Activated CD8-positive, alpha-beta T cell treated with anti-CD3 and anti-CD28 coated beads, Interleukin-2, amount 10 ng/mL, durations not matched to agents 7 days and 5 days (primary cell): ENCODE measurements at regions not wholly inside any gene's neighbourhood (a gene's known extent, or its start where the extent isn't known, plus 50 kb on each side); places are given as distances from the start of the nearest gene placed in this dataset.

ENCODE experiments used
- ATAC-seq: fragments of 150-1000 bp; cut with Tn5 transposase; one replicate; pipeline ENCODE4 v1.10.0; 2021; ENCODE audit warnings: moderate library complexity
- CTCF ChIA-PET: fragments of 350-600 bp; sonication (Branson Sonifier 250); formaldehyde crosslinking; loops from one replicate; lab custom pipeline; 2021; ENCODE audit warnings: antibody characterized with exemption; lab: Charles Lee
- POLR2A ChIA-PET: fragments of 350-600 bp; sonication (Branson Sonifier 250); formaldehyde crosslinking; loops from one replicate; lab custom pipeline; 2021; ENCODE audit warnings: antibody characterized with exemption; lab: Charles Lee
- DNase-seq: peaks from one replicate; pipeline ENCODE4 v3.0.0-alpha.2; 2020
- H3K27ac Mint-ChIP-seq: one replicate; pipeline ENCODE4 v1.8.0; 2021; ENCODE audit warnings: mild to moderate bottlenecking, mixed read lengths
- H3K27me3 Mint-ChIP-seq: one replicate; pipeline ENCODE4 v1.8.0; 2021; ENCODE audit warnings: low read depth, mixed read lengths
- H3K36me3 Mint-ChIP-seq: one replicate; pipeline ENCODE4 v1.8.0; 2021; ENCODE audit warnings: low read depth, mixed read lengths
- H3K4me1 Mint-ChIP-seq: one replicate; pipeline ENCODE4 v1.8.0; 2021; ENCODE audit warnings: low read depth, mixed read lengths
- H3K4me3 Mint-ChIP-seq: one replicate; pipeline ENCODE4 v1.8.0; 2021; ENCODE audit warnings: mild to moderate bottlenecking, mixed read lengths
- H3K9me3 Mint-ChIP-seq: one replicate; pipeline ENCODE4 v1.8.0; 2022; ENCODE audit warnings: mixed read lengths; ENCODE audit not compliant: insufficient read depth

- CTCF ChIA-PET, result no interaction called here
- H3K36me3 Mint-ChIP-seq, result no peaks in the 10 kb centered on the region
- DNase-seq, result no peak
- H3K4me3 Mint-ChIP-seq, result no peak overlapping the region
- no peaks in the 10 kb centered on the region for H3K4me1 Mint-ChIP-seq
- no peaks in the 10 kb centered on the region for H3K27me3 Mint-ChIP-seq
- H3K9me3 Mint-ChIP-seq, result peaks cover 4% of the 10 kb centered on the region
- no peak overlapping the region for H3K27ac Mint-ChIP-seq
- no peak for ATAC-seq
- POLR2A ChIA-PET, result no interaction called here
Measured at GRCh38 chr6:81446509-81446908, 306.0 kb downstream of the TENT5A start.

GRCh38 chr6:81439417-81439816, 313.1 kb downstream of the TENT5A start:
- H3K36me3 Mint-ChIP-seq, result no peaks in the 10 kb centered on the region
- no peak overlapping the region for H3K4me3 Mint-ChIP-seq
- H3K27ac Mint-ChIP-seq, result no peak overlapping the region
- POLR2A ChIA-PET, result no interaction called here
- no peaks in the 10 kb centered on the region for H3K27me3 Mint-ChIP-seq
- H3K4me1 Mint-ChIP-seq, result no peaks in the 10 kb centered on the region
- DNase-seq (no peak), ATAC-seq (no peak)
- CTCF ChIA-PET, result no interaction called here
- H3K9me3 Mint-ChIP-seq, result peaks cover 27% of the 10 kb centered on the region

- ChIA-PET CTCF (no interaction called here), POLR2A (no interaction called here)
- H3K4me3 Mint-ChIP-seq, result no peak overlapping the region
- no peaks in the 10 kb centered on the region for H3K36me3 Mint-ChIP-seq
- H3K27me3 Mint-ChIP-seq, result no peaks in the 10 kb centered on the region
- no peaks in the 10 kb centered on the region for H3K4me1 Mint-ChIP-seq
- ATAC-seq (no peak), DNase-seq (no peak)
- no peak overlapping the region for H3K27ac Mint-ChIP-seq
- H3K9me3 Mint-ChIP-seq, result peaks cover 27% of the 10 kb centered on the region
Measured at GRCh38 chr6:81436990-81437389, 315.5 kb downstream of the TENT5A start.

GRCh38 chr6:81413306-81413705, 339.2 kb downstream of the TENT5A start:
- no peaks in the 10 kb centered on the region for H3K36me3 Mint-ChIP-seq
- H3K9me3 Mint-ChIP-seq, result peaks cover 3% of the 10 kb centered on the region
- DNase-seq (no peak), ATAC-seq (no peak)
- POLR2A ChIA-PET, result no interaction called here
- H3K27ac Mint-ChIP-seq, result no peak overlapping the region
- no peaks in the 10 kb centered on the region for H3K27me3 Mint-ChIP-seq
- no peaks in the 10 kb centered on the region for H3K4me1 Mint-ChIP-seq
- H3K4me3 Mint-ChIP-seq, result no peak overlapping the region
- CTCF ChIA-PET, result no interaction called here

- no peaks in the 10 kb centered on the region for H3K4me1 Mint-ChIP-seq
- H3K27me3 Mint-ChIP-seq, result no peaks in the 10 kb centered on the region
- DNase-seq (no peak), ATAC-seq (no peak)
- no peak overlapping the region for H3K4me3 Mint-ChIP-seq
- H3K9me3 Mint-ChIP-seq, result peaks cover 4% of the 10 kb centered on the region
- H3K27ac Mint-ChIP-seq, result no peak overlapping the region
- CTCF ChIA-PET, result no interaction called here
- POLR2A ChIA-PET, result no interaction called here
- no peaks in the 10 kb centered on the region for H3K36me3 Mint-ChIP-seq
Measured at GRCh38 chr6:81401970-81402690, 350.4 kb downstream of the TENT5A start.

GRCh38 chr6:81396916-81397315, 355.6 kb downstream of the TENT5A start:
- Mint-ChIP-seq H3K4me3 (no peak overlapping the region), H3K9me3 (peaks cover 7% of the 10 kb centered on the region), H3K36me3 (no peaks in the 10 kb centered on the region), H3K27me3 (no peaks in the 10 kb centered on the region), H3K4me1 (no peaks in the 10 kb centered on the region), H3K27ac (no peak overlapping the region)
- ATAC-seq (no peak), DNase-seq (no peak)
- POLR2A ChIA-PET, result no interaction called here
- CTCF ChIA-PET, result no interaction called here

GRCh38 chr6:81387163-81387562, 365.3 kb downstream of the TENT5A start:
- ChIA-PET CTCF (no interaction called here), POLR2A (no interaction called here)
- Mint-ChIP-seq H3K27me3 (no peaks in the 10 kb centered on the region), H3K4me1 (no peaks in the 10 kb centered on the region), H3K27ac (no peak overlapping the region), H3K4me3 (no peak overlapping the region), H3K36me3 (no peaks in the 10 kb centered on the region), H3K9me3 (peaks cover 10% of the 10 kb centered on the region)
- DNase-seq (no peak), ATAC-seq (no peak)

GRCh38 chr6:81384921-81385320, 367.6 kb downstream of the TENT5A start:
- H3K4me1 Mint-ChIP-seq, result no peaks in the 10 kb centered on the region
- H3K36me3 Mint-ChIP-seq, result no peaks in the 10 kb centered on the region
- ATAC-seq (no peak), DNase-seq (no peak)
- ChIA-PET CTCF (no interaction called here), POLR2A (no interaction called here)
- no peak overlapping the region for H3K4me3 Mint-ChIP-seq
- no peaks in the 10 kb centered on the region for H3K9me3 Mint-ChIP-seq
- no peak overlapping the region for H3K27ac Mint-ChIP-seq
- no peaks in the 10 kb centered on the region for H3K27me3 Mint-ChIP-seq

- ATAC-seq, result no peak
- Mint-ChIP-seq H3K27me3 (no peaks in the 10 kb centered on the region), H3K4me3 (no peak overlapping the region), H3K4me1 (no peaks in the 10 kb centered on the region), H3K9me3 (no peaks in the 10 kb centered on the region), H3K27ac (no peak overlapping the region), H3K36me3 (no peaks in the 10 kb centered on the region)
- POLR2A ChIA-PET, result no interaction called here
- CTCF ChIA-PET, result no interaction called here
- DNase-seq, result no peak
Measured at GRCh38 chr6:81383472-81383871, 369.0 kb downstream of the TENT5A start.

- Mint-ChIP-seq H3K9me3 (no peaks in the 10 kb centered on the region), H3K27ac (no peak overlapping the region), H3K4me1 (no peaks in the 10 kb centered on the region), H3K36me3 (no peaks in the 10 kb centered on the region), H3K27me3 (no peaks in the 10 kb centered on the region), H3K4me3 (no peak overlapping the region)
- ChIA-PET POLR2A (no interaction called here), CTCF (no interaction called here)
- ATAC-seq, result no peak
- DNase-seq, result no peak
Measured at GRCh38 chr6:81382852-81383251, 369.6 kb downstream of the TENT5A start.

- H3K9me3 Mint-ChIP-seq, result no peaks in the 10 kb centered on the region
- no peaks in the 10 kb centered on the region for H3K27me3 Mint-ChIP-seq
- H3K36me3 Mint-ChIP-seq, result no peaks in the 10 kb centered on the region
- H3K4me3 Mint-ChIP-seq, result no peak overlapping the region
- no peak overlapping the region for H3K27ac Mint-ChIP-seq
- no peak for DNase-seq
- POLR2A ChIA-PET, result no interaction called here
- ATAC-seq, result no peak
- no peaks in the 10 kb centered on the region for H3K4me1 Mint-ChIP-seq
- CTCF ChIA-PET, result no interaction called here
Measured at GRCh38 chr6:81381382-81381916, 371.0 kb downstream of the TENT5A start.

GRCh38 chr6:81380718-81381338, 371.7 kb downstream of the TENT5A start:
- POLR2A ChIA-PET, result no interaction called here
- no peak for DNase-seq
- H3K27me3 Mint-ChIP-seq, result no peaks in the 10 kb centered on the region
- no peak overlapping the region for H3K27ac Mint-ChIP-seq
- ATAC-seq, result no peak
- H3K36me3 Mint-ChIP-seq, result no peaks in the 10 kb centered on the region
- H3K9me3 Mint-ChIP-seq, result no peaks in the 10 kb centered on the region
- CTCF ChIA-PET, result no interaction called here
- no peaks in the 10 kb centered on the region for H3K4me1 Mint-ChIP-seq
- H3K4me3 Mint-ChIP-seq, result no peak overlapping the region
